Stimulated activated CD4-positive, alpha-beta T cell treated with anti-CD3 and anti-CD28 coated beads, Interleukin-1b, Interleukin-23, amount 100 ng/mL, for 1 hour (primary cell): ENCODE measurements at regions not wholly inside any gene's neighbourhood (a gene's known extent, or its start where the extent isn't known, plus 50 kb on each side); places are given as distances from the start of the nearest gene placed in this dataset.
"Not testable (repeated sequence)": the region's sequence is repeated elsewhere in the genome, so short reads cannot be mapped to it uniquely, and the experiment has no call there.

Experiments used
- DNase-seq, 2 donors: peaks; one replicate each; pipeline ENCODE4 v3.0.0-alpha.2; 2020; ENCODE audit warnings: low read depth in 2 of 2

DNA sequence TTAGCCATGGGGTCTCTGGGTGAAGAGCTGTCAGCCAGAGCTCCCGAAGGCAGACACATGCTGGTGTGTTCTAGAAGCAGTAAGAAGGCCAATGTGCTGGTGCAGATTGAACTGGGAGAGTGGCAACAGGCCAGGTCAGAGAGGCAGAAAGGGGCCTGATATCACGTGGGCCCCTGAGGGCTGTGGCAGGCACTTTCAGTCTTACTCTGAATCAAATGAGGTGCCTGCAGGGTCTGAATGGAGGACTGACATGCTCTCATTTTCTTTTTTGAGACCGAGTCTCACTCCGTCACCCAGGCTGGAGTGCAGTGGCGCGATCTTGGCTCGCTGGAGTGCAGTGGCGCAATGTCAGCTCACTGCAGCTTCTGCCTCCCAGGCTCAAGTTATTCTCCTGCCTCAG is 293.8 kb downstream of the ABCC12 start:
- DNase-seq = no peak

DNA sequence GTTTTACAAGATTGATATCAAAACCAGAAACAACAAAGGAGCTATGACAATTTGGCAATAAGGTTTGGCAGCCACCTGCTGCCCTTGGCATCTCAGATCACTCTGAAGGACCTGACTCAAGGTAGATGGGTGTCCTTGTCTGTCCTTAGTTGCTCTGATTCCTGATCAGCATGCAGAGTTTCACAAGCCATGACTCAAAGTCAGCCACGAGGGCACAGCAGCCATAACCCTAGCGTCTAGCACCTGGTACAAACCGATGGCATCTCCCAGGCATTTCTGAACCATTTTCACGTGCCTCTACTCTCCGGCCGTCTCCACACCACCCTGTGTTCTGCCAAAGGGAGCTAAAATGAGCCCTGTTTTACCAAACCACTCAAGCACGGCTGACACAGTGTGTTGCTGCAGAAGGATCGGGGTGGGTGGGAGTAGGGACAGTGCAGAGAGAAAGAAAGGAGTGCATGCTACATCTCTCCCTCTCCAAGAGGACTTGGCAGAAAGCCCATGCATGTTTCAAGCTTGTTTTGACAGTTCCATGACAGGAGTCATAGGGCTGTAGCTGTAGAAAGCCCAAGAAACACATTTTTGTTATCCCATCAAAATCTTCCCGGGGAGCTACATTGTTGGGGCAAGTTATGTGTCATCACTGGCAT is 297.3 kb downstream of the ABCC12 start:
- no peak for DNase-seq

DNA sequence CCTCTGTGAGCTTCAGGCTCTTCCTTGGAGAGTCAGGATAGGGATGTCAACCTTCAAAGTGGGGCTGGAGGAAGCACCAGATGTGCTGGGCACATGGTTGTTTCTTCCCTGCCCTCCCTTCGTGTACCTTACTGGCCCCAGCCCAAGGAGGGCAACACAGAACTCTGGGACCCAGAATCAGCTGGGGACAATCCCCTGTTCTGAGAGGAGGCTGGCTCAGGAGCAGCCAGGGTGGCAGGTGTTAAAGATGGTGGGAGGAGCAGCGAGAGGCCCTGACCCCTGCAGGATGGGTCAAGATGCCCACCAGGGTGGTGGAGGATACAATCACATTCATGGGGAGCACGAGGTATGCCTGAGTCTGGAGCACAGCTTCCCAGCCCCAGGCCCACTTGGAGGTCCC is 300.4 kb downstream of the ABCC12 start:
- DNase-seq = no peak

DNA sequence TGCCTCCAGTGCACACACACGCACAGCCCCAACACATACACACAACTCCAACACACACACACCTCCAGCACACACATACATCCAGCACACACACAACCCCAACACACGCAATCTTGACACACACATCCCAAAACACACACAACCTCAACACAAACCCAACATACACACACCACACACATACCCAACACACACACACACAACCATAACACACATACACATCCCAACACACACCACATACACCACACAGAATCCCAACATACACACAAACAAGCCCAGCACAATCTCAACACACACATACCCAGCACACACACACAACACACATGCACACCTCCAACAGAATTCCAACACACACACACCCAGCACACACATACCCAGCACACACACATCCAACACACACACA is 301.1 kb downstream of the ABCC12 start:
- no peak for DNase-seq

DNA sequence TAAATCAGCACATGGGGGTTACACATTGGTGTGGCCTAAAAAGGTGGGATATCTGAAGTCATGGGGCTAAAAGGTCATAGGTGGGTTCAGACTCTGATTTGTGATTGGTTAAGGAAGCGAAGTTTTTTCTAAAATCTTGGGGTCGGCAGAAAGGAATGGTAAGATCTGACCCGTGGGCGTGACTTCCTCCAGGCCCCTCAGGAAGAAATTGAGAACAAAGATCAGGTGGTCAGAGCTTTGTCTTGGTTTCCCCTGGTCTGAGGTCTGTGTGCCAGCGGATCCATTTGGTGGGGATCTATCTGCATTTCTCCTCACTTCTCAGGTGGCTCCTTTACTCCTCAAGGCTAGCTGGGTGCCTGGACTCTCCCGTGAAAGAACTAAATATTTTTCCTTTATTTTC is 302.8 kb downstream of the ABCC12 start:
- no peak for DNase-seq

DNA sequence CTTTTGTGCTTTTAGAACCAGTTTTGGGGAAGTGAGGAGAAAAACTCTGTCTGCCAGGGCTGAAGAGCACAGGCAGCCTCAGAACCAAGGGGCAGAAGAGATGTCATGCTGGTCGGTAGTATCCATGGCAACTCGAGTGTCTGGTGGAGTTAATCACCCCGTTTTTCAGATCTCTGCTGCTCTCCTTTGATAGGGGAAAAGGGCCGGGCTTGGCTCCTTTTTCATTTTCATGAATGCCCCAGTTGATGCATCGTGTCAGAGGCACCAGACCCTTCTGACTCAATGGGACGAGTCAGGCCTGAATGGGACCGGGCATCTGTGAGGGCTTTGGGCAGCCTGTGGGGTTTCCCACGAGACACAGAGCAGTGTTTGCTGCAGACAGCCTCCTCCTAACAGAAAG is 304.6 kb downstream of the ABCC12 start:
- no peak for DNase-seq

DNA sequence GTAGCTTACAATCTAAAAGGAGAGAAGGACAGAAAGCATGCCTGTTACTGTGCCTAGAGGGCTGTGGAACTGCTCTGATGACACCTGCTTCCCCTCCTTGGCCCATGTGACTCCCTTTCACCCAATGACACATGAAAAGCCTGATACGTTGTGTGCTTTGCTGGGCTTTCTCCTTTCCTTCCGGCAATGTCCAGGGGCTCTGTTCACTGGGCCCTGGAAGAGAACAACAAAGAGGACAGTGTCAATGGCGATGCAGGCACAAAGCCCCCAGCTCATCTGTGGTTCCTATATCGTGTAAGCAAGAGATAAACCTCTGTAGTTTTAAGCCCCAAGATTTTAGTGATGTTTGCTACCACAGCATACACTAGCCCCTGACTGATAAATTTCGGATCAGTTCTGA is 306.1 kb downstream of the ABCC12 start:
- DNase-seq = no peak

DNA sequence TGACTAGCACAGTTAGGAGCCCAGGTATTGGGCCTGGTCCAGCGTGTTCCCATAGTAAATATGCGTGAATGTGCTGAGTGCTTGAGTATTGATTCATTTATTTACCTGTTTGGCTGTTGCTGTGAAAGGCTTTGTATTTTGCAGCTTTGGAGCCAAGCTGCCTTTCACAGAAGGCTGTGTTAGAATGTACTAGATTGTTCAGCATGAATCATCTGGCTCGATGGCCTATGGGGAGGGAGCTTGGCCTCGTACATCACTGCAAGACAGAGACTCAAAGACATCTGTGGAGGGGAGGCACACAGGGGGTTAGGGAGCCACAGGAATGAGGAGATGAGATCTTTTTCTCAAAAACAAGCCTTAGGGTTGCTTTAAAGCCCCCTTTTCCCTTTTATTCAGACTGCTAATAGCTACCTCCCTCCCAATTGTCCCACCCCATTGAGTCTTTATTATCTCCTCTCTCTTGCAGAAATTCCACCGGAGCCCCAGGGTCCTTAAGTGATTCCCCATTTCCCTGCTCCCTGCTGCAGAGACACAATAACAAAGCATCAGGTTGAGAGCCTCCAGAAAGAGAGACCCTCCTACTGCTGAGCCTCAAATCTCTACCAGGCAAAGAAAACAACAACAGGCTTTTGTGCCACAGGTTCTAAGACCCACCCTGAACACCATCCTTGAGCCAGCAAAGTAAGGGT is 307.2 kb downstream of the ABCC12 start:
- DNase-seq = no peak

DNA sequence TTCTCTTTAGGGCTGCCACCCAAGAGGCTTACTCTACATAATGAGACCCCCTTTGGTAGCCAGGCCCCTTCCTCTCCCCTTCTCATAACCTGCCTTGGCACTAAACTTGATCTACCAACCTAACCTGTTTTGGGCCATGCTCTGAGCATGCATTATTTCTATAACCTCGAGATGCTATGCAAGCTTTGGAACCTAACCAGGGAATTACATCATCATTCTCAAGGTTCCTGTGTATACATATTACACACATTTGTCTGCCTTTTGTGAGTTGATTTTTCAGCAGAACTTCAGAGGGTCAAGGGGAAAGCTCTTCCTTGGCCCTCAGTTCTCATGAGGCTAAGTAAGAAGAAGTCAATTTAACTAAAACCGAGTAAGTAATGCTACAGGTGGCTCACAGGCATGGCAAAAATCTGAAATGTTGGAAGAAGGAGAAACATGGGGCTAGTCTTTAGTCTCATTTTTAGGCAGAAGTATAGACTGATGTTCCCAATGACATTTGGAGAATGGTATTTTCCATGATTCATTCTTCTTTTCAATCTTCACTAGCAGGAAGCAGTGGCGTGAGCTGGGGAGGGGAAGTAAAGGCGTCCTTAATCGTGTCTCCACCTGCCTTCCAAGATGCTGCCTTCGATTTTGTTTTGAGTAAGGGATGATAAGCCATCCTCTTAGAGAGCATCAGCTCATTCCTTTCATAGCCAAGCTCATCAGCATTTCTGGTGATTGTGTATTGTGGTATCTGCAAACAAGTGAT is 308.4 kb downstream of the ABCC12 start:
- DNase-seq = no peak

DNA sequence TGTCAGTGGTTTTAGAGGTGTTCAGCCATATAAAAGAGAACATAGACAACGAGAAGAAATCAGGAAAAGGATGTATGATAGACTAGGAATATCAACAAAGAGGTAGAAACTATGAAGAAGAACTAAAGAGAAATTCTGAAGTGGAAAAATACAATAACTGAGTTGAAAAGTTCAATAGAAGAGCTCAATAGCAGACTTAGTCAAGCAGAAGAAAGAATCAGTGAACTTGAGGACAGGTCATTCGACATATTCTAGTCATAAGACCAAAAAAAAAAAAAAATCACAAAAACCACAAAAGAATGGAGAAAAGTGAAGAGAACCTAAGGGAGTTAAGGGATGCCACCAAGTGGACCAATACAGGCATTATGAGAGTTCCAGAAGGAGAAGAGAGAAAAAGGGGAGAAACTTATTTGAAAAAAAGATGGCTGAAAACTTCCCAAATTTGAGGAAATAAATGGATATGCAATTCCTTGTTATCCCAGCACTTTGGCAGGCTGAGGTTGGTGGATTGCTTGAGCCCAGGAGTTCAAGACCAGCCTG is 321.2 kb downstream of the ABCC12 start:
- DNase-seq = no peak

DNA sequence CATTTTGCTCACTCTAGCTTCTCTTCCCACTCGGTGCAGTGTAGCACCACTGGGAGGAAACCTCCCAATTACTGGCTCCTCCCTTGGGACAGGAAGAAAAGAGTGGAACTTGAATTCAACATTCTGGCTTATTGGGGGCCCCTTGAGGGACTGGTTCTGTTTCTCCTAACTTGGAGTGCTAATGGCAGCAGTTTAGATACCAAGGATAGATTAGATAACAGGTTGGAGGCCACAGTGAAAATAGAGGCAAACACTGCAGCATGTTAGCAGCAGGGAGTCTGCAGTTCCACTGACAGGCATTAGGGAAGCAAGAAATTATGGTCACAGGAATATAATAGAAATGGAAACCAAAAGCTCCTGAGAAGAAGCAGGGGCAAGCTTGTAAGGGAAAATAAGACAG is 322.0 kb downstream of the ABCC12 start:
- no peak for DNase-seq

DNA sequence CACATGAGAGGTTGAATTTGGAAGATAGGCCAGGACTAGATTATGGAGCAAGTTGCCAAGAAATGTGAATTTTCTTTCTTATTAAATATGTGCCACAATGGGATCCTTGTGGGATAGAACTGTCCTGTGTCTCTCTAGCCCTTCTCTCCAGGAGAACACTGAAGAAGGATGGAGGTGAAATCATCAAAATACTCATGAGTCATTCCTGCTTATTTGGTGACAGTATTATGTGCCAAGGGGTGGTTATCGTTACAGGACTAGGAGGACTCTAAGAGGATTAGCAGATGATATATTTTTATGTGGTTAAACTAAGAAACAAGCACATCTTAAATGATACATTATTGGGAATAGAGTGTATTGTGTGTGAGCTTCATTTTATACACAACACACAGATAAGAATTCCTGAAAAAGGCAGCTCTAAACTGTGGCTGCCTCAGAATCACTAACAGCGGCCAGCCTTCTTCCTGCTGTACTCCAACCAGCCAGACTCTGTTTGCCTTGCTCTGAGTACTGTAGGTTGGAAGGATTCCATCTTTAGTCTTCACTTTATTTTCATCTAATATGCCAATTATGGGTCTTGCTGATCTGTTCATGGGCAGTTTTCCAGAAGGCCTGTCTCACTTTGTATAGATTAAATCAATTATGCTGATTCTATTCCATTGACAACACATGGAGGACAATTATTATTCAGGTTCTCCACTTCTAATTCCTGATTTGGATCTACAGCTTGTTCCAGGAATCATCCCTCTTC is 325.8 kb downstream of the ABCC12 start:
- no peak for DNase-seq

DNA sequence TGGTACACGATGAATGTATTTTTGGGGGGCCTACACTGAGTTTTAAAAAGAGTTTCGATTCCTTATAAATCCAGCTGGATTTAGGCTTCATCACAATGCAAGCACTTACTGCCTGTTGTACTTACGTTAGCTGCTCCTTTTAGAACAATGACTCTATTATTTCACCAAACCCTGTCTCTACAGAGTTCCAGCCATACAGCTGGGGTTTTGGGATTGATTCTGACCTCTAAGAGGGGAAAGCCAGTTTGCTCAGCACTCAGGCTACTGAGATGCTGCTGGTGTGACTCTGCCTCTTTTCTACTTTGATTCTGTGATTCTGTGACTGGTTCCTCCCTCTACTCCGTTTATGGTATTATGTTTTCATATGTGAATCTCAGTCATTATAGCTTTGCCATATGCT is 329.7 kb downstream of the ABCC12 start:
- no peak for DNase-seq

DNA sequence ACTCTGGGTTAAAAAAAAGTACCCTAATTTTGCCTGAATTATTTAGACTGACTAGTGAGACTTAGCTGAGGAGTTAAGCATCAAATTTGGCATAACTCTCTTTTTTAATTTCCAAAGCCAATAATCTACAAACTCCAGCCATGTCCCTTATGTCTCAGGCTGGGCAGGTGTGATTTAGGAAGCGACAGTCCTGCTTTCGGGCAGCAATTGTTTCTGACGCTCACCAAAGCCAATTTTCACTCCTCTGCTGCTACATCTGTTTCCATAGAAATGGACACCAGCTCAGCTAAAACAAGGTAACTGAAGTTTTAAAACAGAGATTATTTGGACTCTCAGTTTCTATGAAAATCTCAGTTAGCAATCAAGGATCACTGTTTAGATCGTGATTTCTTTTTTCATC is 338.7 kb downstream of the ABCC12 start:
- no peak for DNase-seq

DNA sequence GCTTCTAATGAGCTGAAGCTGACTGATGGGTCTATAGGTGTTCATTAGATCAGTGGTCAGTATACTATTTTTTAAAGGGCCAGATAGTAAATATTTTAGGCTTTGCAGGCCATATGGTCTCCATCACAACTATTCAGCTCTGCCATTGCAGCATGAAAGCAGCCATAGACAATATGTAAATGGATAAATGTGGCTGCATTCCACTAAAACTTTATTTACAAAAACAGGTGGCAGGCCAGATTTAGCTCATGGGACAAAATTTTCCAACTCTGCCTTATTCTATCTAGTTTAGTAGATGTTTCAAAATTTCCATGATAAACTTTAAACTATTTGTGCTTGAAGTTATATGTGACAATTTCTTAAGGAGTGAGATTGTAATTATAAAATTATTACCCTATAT is 339.3 kb downstream of the ABCC12 start:
- no peak for DNase-seq

DNA sequence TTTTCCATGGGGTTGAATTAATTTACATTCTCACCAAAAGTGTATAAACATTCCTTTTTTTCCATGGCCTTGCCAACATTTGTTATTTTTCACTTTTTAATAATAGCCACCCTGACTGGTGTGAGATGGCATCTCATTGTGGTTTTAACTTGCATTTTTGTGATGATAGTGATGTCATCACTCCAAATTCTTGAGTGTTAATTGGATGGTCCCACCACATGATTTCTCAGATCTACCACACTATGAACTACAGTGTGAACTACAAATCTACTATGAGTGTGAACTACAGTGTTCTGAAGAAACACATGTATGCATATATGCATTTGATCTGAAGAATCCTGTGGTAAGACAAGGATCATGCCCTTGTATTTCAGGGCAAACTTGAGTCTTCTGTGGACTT is 340.1 kb downstream of the ABCC12 start:
- DNase-seq = no peak

DNA sequence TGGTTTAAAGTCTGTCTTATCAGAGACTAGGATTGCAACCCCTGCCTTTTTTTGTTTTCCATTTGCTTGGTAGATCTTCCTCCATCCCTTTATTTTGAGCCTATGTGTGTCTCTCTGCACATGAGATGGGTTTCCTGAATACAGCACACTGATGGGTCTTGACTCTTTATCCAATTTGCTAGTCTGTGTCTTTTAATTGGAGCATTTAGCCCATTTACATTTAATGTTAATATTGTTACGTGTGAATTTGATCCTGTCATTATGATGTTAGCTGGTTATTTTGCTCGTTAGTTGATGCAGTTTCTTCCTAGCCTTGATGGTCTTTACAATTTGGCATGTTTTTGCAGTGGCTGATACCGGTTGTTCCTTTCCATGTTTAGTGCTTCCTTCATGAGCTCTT is 344.0 kb downstream of the ABCC12 start:
- not testable (repeated sequence) for DNase-seq

DNA sequence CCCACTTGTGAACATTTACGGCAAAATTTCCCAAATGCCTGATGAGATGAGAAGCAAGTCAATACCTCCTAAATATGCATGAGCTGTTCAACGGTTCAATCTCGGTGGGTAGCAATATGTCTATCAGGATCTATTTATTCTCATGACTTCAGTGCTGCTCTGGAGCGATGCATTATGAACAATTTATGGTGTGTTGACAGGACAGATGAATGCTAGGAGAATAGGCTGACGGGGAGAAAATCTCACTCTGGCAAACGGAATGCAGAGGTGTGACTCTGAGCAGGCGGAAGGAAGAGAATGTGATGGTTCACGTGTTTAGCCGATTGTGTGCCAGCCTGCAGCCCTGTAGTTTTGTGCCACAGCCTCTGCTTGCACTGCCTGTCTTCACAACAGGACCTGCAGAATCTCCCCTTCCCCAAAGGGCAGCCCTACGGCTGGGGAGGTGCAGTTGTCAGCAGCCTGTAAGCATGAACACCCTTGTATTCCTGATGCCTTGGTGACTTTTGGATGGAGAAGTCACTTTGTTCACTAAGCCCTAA is 345.2 kb downstream of the PHKB start:
- DNase-seq = no peak

DNA sequence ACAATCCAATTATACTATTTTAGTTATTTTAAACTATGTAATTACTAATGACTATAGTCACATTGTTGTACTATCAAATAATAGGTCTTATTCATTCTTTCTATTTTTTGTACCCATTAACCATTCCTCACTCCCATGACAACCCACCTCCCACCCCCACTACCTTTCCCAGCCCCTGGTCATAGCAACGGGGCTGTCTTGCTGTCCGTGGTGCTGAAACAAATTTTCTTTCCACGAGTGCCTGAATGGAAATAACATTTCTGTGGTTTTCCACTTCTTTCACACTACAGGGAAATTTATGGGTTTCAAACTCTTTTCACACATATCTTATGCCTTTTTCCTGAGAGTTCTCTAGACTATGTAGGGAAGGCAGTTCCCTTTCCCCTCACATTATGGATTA is 326.6 kb downstream of the PHKB start:
- DNase-seq = no peak

DNA sequence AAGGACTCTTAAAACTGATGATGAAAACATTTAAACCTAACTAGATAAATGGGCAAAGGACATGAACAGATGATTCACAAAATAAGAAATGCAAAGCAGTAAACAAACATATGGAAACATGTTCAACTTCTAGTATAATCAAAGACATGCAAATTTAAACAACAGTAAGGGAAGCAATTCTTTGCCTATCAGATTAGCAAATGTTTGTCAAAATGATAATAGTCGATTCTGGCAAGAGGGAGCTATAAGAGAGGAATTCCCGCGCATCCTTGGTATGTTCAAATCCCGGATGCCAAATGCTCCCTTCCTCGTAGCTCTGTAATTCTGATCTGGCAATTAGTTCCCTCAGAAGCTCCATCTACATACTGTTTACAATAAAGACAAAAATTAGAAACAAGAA is 320.5 kb downstream of the PHKB start:
- DNase-seq = no peak

DNA sequence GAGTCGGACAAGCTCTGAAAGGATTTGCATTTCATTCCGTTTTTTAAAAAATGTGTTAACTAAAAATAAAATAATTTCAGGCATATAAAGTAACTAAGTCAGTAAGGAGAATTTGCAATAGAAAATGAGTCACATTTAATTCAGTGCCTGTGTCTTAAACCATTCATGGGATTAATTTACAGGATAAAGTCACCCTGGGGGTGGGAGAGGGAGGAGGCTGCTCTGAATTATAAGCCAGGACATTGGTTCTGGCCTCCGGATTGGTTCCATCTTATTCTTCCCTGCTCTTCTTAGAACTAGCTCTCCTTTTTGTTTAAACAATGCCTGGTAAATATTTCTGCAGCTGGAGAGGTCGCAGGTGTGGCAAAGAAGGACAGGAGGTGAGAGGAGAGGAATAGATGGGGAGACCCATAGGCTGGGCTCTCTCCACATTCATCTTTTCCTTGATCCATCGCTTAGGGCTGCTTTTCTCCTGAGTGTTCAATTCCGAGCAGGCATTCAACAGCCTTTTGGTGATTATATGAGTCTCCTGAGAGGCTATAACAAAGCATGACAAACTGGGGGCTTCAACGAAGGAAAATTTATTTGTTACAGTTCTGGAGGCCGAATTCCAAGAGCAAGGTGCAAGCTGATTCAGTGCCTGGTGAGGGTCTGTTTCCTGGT is 319.2 kb downstream of the PHKB start:
- no peak for DNase-seq
